Hematopoietic multipotent progenitor cell treated with erythropoietin and hydrocortisone succinate and interleukin-3 and kit ligand, for 8 days (in vitro differentiated cells): ENCODE measurements at regions not wholly inside any gene's neighbourhood (a gene's known extent, or its start where the extent isn't known, plus 50 kb on each side); places are given as distances from the start of the nearest gene placed in this dataset.
"Not testable (repeated sequence)": the region's sequence is repeated elsewhere in the genome, so short reads cannot be mapped to it uniquely, and the experiment has no call there.

Experiments used
- DNase-seq: peaks from one replicate; pipeline ENCODE4 v3.0.0-alpha.2; 2015

DNA sequence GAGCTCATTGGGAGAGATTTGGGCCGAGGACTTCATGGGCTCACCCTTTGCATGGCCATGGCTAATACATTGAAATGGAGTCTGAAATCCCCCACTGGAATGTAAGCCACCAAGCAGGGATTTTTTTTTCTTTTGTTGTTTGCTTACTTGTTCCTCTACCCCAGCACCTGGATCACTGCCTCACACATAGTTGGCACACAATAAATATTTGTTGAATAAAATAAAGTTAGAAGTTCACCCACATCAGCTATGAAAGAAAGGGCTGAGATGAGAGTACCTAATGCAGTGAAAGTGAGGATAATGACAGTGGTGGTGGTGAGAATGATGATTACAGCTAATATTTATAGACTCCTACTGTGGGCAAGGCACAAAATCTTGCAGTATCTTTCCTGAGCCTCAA is 98.1 kb upstream of the ANXA1 start:
- DNase-seq = no peak

DNA sequence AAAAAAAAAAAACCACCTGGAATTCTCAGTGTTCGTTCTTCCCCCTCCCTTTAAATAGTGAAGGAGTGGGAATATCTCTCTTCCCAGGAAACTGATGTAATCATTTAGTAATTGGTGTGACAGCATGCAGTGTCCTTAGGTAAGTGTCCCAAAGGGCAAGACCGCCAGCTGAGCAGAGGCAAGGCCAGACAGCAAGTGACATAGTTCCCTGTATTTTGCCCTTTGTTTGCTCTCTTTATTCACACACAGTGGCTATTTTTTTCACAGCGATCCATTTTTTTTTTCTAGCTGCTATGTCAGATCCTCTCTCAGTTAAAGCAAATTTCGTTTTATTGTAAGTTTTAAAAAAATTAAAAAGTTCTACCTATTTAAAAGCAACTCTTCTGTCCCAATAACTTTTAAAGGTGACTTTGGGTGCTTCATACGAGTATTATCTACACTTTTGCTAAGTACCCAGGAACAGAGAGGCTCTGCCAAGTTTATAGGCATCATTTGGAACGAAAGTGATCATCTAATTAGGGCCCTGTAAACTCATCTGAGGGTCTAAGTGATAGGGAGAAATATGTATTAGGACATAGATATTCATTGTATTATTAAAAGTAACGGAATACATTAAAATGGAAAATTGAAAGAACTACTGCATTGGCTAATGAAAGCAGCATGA is 98.2 kb upstream of the ALDH1A1 start:
- DNase-seq = no peak

DNA sequence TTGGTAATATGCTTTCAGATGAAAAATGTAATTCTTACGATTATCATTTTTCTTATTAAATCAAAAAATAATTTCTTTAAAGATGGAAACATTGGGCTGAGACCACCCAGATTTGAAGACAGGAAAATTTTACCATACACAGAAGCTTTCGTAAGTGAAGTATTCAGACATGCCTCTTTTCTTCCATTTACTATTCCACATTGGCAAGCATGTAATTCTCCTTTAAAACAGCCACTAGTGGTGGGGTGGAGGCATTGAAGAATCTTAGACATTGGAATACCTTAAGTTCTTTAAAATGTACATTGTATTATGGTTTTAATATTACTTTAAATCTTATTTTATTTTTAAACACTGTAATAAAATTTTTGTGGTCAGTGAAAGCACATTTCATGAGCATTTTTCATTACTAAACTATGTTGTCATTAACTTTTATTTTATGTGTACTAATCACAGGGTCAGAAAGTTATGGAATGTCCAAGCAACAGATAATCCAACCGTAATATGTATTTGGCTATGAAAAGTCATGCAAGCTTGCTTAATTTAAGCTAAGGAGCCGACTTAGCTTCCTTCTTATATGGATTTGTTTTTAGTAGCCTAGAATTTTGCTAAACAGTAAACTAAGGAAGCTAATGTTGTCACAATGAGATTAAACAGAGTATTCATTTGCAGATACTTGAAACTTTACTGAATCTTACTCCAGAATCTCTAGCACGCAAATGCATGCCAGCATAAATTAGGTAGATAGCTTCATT is 97.4 kb upstream of the ALDH1A1 start:
- DNase-seq = no peak

DNA sequence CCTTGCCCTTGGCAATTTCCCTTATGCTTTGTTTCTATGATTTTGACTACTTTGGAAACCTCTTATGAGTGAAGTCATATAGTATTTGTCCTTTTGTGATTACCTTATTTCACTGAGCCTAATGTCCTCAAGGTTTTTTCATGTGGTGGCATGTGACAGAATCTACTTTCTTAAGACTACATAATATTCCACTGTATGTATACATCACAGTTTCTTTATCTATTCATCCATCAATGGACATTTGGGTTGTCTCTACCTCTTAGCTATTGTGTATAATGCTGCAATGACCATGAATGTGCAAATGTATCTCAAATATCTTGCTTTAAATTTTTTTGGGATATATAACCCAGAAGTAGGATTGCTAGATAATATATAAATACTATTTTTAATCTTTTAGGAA is 96.4 kb upstream of the ALDH1A1 start:
- DNase-seq = no peak

DNA sequence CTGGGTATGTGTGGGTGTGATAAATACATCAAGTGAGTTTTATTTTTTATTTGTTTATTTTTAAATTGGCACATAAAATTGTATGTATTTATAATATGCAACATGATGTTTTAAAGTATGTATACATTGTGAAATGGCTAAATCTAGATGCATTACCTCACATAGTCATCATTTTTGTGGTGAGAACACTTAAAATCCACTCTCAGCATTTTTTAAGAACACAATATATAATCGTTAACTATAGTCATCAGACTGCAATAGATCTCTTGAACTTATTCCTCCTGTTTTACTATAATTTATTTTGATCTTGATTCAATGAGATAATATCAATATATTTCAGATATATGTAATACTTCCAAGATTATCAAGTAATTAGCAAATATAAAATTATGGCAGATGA is 93.9 kb upstream of the ALDH1A1 start:
- no peak for DNase-seq

DNA sequence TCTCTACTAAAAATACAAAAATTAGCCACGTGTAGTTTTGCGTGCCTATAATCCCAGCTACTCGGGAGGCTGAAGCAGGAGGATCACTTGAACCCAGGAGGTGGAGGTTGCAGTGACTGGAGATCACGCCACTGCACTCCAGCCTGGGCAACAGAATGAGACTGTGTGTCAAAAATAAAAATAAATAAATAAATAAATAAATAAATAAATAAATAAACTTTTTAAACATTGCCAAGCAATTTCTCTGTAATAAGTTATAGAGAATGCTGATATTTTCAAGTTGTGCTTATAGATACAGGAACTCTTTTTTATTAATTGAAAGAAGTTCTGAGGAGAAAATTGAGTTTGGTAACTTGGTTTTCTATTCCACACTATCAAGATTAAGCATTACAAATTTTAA is 91.9 kb upstream of the ALDH1A1 start:
- DNase-seq = not testable (repeated sequence)

DNA sequence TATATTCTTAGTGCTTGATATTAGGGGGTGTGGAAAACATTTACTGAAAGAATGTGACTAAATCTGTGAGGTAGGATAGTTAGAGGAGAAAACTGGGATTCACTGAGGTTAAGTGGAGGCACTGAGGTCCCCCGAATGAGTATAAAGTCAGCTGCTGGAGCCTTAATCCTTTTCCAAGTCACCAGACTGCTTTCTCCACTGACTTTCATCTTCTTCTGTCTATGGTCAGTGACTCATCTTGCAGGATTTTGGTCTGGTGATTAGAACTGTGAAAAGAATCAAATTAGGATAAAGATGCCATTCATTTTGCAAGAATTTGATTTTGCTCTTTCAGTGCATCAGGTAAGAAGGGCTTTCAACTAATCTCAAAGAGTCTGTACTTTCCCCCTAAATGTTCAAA is 89.3 kb upstream of the ALDH1A1 start:
- no peak for DNase-seq

DNA sequence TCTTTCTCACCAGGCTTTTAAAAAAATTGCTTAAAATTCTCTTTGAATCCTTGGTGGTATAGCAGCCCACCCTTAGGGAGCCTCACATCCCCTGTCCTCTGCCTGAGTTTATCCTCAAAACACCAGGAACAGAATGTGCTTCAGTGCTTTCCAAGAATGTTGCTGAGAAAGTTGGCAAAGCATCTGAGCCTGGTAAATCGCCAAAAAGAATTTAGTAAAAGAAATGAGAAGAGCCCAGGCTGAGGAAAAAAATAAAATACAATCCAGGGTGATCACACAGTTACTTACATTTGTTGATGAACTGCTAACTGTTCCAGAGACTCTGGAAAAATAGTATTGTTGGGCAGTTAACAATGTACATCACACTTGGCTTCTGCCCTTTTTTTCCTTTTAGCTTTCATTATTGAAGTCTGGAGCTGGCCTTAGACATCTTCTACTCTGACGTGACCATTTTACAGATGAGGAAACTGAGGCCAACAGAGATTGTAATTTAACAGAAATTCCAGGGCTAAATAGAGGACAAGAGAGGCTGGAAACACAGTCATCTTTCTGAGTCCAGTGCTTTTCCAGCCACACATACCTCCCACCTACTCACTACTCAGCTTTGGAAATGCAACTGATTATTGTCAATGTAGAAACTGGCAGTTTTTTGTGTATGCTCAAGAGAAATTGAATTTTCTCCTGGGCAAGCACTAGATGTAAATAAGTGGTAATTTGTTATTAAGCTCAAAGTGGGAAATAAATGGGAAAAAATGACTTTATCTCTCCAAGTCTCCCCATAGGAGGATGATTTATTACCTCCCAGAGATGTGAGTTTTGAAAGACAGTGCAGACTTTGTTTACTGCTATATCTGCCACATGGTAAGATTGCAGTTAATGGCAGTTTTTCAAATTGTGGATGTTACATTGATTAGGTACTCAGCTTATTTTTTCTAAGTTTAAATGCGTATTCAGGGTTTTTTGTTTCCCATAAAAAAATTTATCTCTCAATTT is 86.7 kb upstream of the ALDH1A1 start:
- DNase-seq = no peak

DNA sequence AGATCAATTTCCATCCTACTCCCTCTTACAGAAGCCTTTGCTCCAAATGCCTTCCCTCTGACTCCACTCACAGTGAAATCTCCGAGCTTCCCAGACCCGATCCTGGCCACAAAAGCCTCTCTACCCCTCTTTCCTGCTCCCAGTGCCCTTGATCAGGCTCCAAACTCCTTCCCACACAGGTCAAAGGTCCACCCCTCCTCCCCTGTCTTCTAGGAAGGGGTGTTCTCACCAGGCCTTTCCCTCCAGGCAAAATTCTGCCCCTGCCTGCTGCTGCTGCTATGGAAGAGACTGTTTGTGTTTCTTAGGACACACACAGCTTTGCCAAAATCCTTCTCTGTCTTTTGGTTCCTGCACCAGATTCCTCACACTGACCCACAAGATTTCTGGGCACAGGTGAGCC is 85.8 kb upstream of the ALDH1A1 start:
- DNase-seq = no peak

DNA sequence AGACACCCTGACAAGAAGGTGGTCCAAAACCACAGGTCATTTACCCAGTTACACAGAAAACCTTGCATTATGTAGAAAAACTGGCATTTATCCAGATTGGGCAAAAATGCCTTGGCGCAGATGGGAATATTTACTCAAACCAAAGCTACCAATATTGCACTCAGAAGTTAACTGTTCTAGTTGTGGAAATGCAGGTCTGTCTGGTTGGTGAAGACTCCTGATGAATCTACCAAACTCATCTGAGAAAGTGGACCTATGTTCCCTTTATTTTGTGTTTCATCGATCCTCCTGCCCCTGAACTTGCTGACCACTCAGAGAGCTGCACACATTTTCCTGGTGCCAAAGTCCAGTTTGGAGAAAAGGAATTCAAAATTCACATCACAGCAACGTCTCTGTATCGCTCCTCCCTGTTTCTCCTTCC is 85.2 kb upstream of the ALDH1A1 start:
- no peak for DNase-seq

DNA sequence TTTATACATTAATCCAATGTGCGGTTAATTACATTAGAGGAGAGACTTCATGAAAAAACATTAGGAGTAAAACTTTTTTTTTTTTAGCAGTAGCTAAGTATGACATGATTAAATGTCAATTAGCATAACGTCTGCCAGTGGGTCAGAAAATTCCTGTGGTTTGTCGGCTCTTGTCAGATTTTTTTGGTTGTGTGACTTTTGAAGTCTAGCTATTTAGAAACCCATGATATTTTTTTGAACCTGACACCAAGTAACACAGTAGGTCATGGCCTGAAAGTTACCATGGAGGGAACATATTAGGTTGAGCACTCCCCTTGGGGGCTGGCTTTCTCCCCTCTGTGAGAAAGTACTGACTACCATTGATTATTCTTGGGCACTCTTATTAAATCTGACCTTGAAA is 84.8 kb upstream of the ALDH1A1 start:
- no peak for DNase-seq

DNA sequence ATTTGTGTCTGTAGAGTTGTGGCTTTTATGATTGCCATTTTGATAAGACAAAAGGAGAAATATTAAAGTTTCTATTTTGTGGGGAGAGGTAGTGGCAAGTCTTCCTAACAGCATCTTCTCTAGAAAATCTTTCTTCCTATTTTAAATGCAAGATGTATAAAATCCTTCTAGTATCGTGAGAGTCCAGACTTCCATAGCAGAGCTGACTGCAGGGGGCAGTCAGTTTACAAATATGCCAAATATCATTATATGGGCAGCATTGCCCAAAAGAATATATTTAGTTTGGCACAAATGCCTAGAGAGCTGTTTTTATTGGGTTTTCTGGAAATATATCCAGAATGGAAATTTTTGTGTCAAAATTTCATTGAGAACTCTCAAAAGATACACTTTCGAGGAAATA is 82.1 kb upstream of the ALDH1A1 start:
- DNase-seq = no peak

DNA sequence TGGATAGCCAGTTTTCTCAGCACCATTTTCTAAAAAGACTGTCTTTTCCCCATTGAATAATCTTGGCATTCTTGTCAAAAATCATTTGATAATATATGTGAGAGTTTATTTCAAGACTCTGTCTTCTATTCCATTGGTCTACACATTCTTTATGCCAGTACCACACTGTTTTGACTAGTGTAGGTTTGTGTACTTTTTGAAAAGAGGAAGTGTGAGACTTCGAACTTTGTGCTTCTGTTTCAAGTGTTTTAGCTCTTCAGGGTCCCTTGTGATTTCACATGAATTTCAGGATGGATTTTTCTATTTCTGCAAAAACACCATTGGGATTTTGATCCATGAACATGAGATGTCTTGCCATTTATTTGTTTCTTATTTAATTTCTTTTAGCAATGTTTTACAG is 78.5 kb upstream of the ALDH1A1 start:
- no peak for DNase-seq

DNA sequence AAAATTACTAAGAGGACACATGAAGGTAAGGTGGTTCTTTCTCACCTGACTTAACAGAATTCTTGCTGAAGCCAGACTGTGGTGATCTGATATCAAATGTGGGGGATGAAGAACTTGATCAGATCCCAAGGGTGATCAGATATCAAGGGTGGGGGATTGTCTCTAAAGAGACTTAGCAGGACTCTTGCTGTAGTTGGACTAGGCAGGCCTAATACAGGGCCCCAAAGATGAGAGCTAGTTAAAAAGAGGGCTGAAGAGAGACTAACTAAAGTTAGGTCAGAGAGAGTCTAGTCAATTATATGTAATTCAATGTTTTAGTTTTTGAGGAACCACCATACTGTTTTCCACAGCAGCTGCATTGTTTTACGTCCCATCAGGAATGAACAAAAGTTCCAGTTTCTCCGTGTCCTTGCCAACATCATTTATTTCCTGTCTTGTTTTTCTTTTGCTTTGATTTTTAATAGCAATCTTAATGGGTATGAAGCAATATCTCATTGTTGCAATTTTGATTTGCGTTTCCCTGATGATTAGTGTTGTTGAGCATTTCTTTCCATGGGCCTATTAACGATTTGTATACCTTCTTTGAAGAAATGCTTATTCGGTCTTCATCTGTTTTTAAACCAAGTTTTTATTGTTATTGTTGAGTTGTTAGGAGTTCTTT is 77.6 kb upstream of the ALDH1A1 start:
- DNase-seq = no peak

DNA sequence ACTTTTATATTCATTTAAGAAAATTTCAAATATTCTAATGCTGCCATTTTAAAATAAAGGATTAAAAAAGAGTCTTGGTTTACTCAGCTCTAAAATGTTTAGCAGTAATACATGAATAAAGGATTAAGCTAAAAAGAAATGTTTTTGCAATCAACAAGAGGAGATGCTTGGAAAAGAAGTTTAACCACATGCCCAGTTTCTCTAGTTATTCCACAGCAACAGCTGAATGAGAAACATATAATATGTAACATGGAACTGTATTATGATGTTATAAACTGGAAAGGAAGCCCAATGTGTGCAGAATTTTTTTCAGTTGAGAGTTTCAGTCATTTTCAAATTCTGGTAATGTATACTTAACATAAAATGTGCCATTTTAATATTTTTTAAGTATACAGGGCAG is 76.5 kb upstream of the ALDH1A1 start:
- DNase-seq = no peak

DNA sequence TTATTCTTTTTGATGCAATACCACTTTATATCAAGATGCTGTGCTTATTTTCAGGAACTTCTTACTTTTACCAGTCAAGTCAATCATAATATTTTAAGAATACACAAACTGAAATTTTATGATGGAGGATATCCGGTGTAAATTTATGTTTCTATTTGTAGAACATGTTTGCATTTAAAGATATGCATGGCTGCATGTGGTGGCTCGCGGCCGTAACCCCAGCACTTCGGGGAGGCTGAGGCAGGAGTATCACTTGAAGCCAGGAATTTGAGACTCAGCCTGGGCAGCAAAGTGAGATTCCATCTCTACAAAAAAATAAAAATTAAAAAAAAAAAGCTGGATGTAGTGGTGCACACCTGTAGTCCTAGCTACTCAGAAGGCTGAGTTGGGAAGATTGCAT is 73.5 kb upstream of the ALDH1A1 start:
- DNase-seq = no peak

DNA sequence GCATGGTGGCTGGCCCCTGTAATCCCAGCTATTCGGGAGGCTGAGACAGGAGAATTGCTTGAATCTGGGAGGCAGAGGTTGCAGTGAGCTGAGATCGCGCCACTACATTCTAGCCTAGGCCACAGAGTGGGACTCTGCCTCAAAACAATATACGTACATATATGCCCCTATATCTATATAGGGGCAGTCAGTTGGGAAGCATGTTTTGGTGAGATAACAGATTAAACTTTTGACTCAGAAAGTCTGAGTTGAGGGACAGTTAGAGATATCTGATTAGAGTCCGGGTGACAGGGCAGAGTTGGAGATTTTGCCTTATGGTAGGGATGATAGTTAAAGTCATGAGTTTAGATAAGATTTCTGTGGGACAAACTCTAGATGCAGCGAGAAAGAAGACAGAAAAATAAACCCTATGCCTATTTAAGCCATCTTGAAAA is 71.8 kb upstream of the ALDH1A1 start:
- peak; percentile 81 for DNase-seq

DNA sequence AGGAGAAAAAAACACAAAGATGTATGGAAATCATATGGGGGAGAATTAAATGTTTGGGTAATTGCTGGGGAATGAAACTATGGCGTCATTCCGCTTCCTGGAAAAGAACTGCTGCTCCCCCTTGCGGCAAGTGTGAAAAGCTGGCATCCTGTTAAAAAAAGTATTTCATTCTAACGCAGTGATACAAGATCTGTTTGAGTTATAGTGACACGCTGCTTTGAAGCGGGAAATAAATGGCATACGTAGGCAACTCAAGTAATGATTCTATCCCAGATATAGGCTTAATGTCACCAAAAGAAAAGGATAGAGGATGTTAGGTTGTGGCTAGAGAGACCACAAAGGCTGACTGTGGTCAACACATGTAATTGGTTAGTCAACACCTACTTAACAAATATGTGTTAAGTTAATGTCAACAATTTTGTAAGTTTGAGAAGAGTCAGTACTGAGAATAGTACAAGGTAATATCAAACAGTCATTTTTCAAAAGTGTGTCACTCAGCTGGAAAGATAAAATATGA is 70.2 kb upstream of the ALDH1A1 start:
- peak; percentile 84 for DNase-seq

DNA sequence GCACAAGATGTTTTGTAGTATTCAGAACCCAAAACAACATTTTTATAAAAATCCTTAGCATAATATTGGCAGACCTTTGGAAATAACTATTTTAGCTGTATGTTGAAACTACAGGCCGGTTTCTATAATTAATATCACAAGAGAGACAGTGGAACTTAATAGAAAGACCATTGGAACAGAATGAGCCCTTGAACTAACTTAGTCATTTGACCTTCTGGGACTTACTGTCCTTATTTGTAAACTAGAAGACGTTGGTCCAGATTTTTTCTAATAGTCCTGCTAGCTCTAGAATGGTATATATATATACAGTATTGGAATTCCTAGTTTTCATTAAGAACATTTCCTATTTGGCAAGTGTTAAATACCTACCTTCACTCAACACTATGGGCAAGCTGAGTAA is 69.5 kb upstream of the ALDH1A1 start:
- no peak for DNase-seq

DNA sequence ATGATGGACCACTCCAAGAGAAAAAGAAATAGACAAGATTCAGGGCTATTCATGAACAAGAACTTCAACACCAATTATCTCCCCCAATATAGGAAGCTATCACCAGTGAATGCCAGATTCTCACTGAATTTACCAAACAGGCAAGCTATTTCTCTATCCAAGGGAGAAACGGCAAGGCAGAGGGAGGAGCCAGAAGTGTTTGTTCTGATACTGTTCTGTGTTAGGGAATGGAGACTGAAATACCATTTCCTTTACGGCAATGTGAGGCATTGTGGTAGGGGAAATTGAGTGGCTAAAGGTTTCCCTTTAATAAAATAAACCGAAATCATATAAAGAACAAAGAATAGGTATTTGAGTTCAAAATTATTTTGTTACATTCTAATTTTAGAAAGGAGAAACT is 68.0 kb upstream of the ALDH1A1 start:
- no peak for DNase-seq

DNA sequence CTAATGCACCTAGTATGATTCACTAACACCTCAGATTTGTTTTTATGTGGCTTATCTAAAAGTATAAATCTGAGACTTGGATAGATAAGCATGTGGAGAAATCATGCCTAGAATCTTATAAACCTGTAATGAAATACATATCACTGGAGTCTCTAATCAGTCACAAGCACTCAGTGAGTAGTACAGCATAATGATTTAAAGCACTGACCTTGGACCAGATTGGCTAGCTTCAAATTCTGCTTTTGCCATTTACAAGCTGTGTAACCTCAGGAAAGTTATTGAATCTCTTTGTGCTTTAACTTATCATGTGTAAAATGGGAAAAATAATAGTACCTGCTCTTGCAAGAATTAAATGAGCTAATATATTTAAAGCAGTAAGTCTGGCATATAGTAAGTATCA is 61.2 kb upstream of the ALDH1A1 start:
- no peak for DNase-seq

DNA sequence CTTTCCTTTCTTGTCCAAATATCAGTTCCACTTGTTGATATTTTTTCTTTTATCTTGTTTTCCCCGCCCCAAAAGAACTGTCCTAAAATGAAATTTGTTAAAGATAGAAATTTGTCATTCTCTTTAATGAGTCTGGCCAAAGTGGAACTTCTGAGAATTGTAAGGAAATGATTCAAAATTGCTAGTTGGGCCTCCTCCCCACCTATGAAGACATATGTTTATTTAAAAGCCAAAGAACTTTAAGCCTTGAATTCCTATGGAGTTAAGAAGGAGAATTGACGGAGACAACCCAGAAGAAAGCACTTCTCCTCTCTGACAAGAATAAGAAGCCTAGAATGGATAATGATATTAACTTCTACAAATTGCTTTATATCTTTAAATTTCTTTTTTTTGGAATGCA is 59.1 kb upstream of the ALDH1A1 start:
- no peak for DNase-seq
